RPMI8226 (cell line): ENCODE measurements at regions not wholly inside any gene's neighbourhood (a gene's known extent, or its start where the extent isn't known, plus 50 kb on each side); places are given as distances from the start of the nearest gene placed in this dataset.
"Not testable (repeated sequence)": the region's sequence is repeated elsewhere in the genome, so short reads cannot be mapped to it uniquely, and the experiment has no call there.

Source experiments
- DNase-seq: peaks from one replicate; pipeline ENCODE4 v3.0.0-alpha.2; 2015

- DNase-seq: no peak
These were observed 237.5 kb upstream of the ANXA10 start for GRCh38 chr4:167854881-167855280.

- not testable (repeated sequence) for DNase-seq
These were observed 234.2 kb upstream of the ANXA10 start for GRCh38 chr4:167858127-167858526.

- DNase-seq: no peak
These were observed 225.1 kb upstream of the ANXA10 start for GRCh38 chr4:167867191-167867590.

GRCh38 chr4:167868163-167868562 is 224.2 kb upstream of the ANXA10 start:
- no peak for DNase-seq

GRCh38 chr4:167873496-167873895 is 218.8 kb upstream of the ANXA10 start:
- no peak for DNase-seq

- not testable (repeated sequence) for DNase-seq
These were observed 216.2 kb upstream of the ANXA10 start for GRCh38 chr4:167876091-167876490.

GRCh38 chr4:167877826-167878225 is 214.5 kb upstream of the ANXA10 start:
- not testable (repeated sequence) for DNase-seq

GRCh38 chr4:167883266-167883665 is 209.1 kb upstream of the ANXA10 start:
- no peak for DNase-seq

- DNase-seq: no peak
These were observed 207.3 kb upstream of the ANXA10 start for GRCh38 chr4:167885071-167885470.

- DNase-seq: no peak
These were observed 206.5 kb upstream of the ANXA10 start for GRCh38 chr4:167885872-167886271.

GRCh38 chr4:167887726-167888125 is 204.6 kb upstream of the ANXA10 start:
- DNase-seq: no peak

- DNase-seq: no peak
These were observed 202.1 kb upstream of the ANXA10 start for GRCh38 chr4:167890226-167890625.

GRCh38 chr4:167893531-167893930 is 198.8 kb upstream of the ANXA10 start:
- DNase-seq: no peak

GRCh38 chr4:167896260-167896659 is 196.1 kb upstream of the ANXA10 start:
- DNase-seq: not testable (repeated sequence)

GRCh38 chr4:167897116-167897515 is 195.2 kb upstream of the ANXA10 start:
- DNase-seq: no peak

- no peak for DNase-seq
These were observed 189.0 kb upstream of the ANXA10 start for GRCh38 chr4:167903291-167903721.

- DNase-seq: no peak
These were observed 185.5 kb upstream of the ANXA10 start for GRCh38 chr4:167906851-167907250.

- DNase-seq: no peak
These were observed 183.5 kb upstream of the ANXA10 start for GRCh38 chr4:167908816-167909215.

- DNase-seq: not testable (repeated sequence)
These were observed 179.8 kb upstream of the ANXA10 start for GRCh38 chr4:167912535-167912934.

- no peak for DNase-seq
These were observed 174.3 kb upstream of the ANXA10 start for GRCh38 chr4:167918077-167918476.

- DNase-seq: no peak
These were observed 162.2 kb upstream of the ANXA10 start for GRCh38 chr4:167930166-167930565.

- DNase-seq: no peak
These were observed 158.1 kb upstream of the ANXA10 start for GRCh38 chr4:167934216-167934615.

GRCh38 chr4:167939863-167940616 is 152.3 kb upstream of the ANXA10 start:
- no peak for DNase-seq

GRCh38 chr4:167943872-167944505 is 148.3 kb upstream of the ANXA10 start:
- no peak for DNase-seq

- no peak for DNase-seq
These were observed 147.6 kb upstream of the ANXA10 start for GRCh38 chr4:167944721-167945120.
